A549 (cell line): ENCODE measurements at regions not wholly inside any gene's neighbourhood (a gene's known extent, or its start where the extent isn't known, plus 50 kb on each side); places are given as distances from the start of the nearest gene placed in this dataset.

Source experiments
- CHD2 ChIP-seq: fragments of 150-350 bp; IDR thresholded peaks from 2 replicates; pipeline ENCODE4 v1.6.1; 2014; ENCODE audit warnings: low read length; ENCODE audit not compliant: partially characterized antibody
- CHD4 ChIP-seq: fragments of 200-600 bp; sonication (generic); IDR thresholded peaks from 2 replicates; pipeline ENCODE4 v1.6.1; 2016; ENCODE audit warnings: antibody characterized with exemption, mild to moderate bottlenecking, borderline replicate concordance
- CTCF ChIP-seq: fragments of >200 bp; sonication (Bioruptor Twin); formaldehyde crosslinking; IDR thresholded peaks from 3 replicates; pipeline ENCODE4 v1.5.1; 2016
- ELK1 ChIP-seq: fragments of 150-350 bp; IDR thresholded peaks from 2 replicates; pipeline ENCODE4 v1.6.1; 2014; ENCODE audit warnings: low read depth, mild to moderate bottlenecking, low read length
- EP300 ChIP-seq, 2 experiments: fragments of >200 bp; sonication (Bioruptor Twin); formaldehyde crosslinking; IDR thresholded peaks; 2 replicates in 1 of 2; 3 replicates in 1 of 2; pipeline ENCODE4 v1.6.1; 2016 to 2017
- HDAC2 ChIP-seq: fragments of 200-600 bp; sonication (generic); IDR thresholded peaks from 2 replicates; pipeline ENCODE4 v1.6.1; 2016
- MAX ChIP-seq: IDR thresholded peaks from 2 replicates; pipeline ENCODE4 v1.6.1; 2012
- POLR2A ChIP-seq: IDR thresholded peaks from 2 replicates; pipeline ENCODE4 v1.6.1; 2012; ENCODE audit warnings: mild to moderate bottlenecking, low read length
- RFX5 ChIP-seq: fragments of 450-650 bp; IDR thresholded peaks from 2 replicates; pipeline ENCODE4 v1.7.1; 2014; ENCODE audit warnings: antibody characterized with exemption, mild to moderate bottlenecking, moderate library complexity
- SMC3 ChIP-seq: fragments of >200 bp; sonication (Bioruptor Twin); formaldehyde crosslinking; IDR thresholded peaks from 3 replicates; pipeline ENCODE4 v1.6.1; 2018; ENCODE audit warnings: inconsistent platforms
- ZFP36 ChIP-seq: fragments of 450-650 bp; IDR thresholded peaks from 2 replicates; pipeline ENCODE4 v1.6.1; 2014; ENCODE audit warnings: borderline replicate concordance; ENCODE audit not compliant: partially characterized antibody
- ZSCAN20 ChIP-seq: fragments of 250-450 bp; sonication (Bioruptor Pico); IDR thresholded peaks from 2 replicates; pipeline ENCODE4 v1.8.0; 2022; ENCODE audit warnings: mild to moderate bottlenecking, moderate library complexity

- no peak for TF ChIP-seq POLR2A
- no peak for TF ChIP-seq CTCF
- no peak for TF ChIP-seq SMC3
- no peak for TF ChIP-seq EP300 (IDR thresholded peaks at IDR 0.05)
- TF ChIP-seq HDAC2: no peak
- no peak for TF ChIP-seq ELK1
- no peak for TF ChIP-seq RFX5
- no peak for TF ChIP-seq MAX
- TF ChIP-seq ZFP36: no peak
- TF ChIP-seq CHD4: no peak
- no peak for TF ChIP-seq CHD2
- TF ChIP-seq ZSCAN20 (CRISPR knock-in tag): no peak
Observed at GRCh38 chr4:124025000-124025399, 628.4 kb downstream of the SPRY1 start.
